ENCODE measurements at regions not wholly inside any gene's neighbourhood (a gene's known extent, or its start where the extent isn't known, plus 50 kb on each side); places are given as distances from the start of the nearest gene placed in this dataset.

DNA sequence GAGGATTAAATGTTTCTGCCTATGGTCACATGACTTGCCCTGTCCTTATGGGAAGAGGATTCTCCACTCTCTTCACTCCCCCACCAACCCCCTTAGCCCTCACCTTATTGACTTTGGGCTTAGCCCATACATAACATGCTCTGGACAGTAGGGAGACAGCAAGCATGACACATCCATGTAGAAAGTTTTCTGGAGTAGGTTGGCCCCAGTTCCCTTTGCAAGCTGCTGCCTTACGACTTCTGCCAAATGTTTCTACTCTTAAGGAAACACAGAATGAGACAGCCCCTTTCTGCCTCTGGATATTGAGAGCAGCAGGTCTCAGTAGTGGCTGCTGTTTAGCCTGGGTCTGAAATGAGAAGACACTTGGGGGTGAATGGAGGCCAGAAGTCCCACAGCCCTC, 282.2 kb downstream of the MAP2K6 start:
- TF ChIP-seq, protein P1, sequence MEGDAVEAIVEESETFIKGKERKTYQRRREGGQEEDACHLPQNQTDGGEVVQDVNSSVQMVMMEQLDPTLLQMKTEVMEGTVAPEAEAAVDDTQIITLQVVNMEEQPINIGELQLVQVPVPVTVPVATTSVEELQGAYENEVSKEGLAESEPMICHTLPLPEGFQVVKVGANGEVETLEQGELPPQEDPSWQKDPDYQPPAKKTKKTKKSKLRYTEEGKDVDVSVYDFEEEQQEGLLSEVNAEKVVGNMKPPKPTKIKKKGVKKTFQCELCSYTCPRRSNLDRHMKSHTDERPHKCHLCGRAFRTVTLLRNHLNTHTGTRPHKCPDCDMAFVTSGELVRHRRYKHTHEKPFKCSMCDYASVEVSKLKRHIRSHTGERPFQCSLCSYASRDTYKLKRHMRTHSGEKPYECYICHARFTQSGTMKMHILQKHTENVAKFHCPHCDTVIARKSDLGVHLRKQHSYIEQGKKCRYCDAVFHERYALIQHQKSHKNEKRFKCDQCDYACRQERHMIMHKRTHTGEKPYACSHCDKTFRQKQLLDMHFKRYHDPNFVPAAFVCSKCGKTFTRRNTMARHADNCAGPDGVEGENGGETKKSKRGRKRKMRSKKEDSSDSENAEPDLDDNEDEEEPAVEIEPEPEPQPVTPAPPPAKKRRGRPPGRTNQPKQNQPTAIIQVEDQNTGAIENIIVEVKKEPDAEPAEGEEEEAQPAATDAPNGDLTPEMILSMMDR (IDR thresholded peaks at IDR 0.05 in 4 of 5, conservative IDR thresholded peaks at IDR 0.05 in 1 of 5) = no peak
- TF ChIP-seq POLR2A (IDR thresholded peaks at IDR 0.05) = no peak
